KOPT-K1 (cell line): ENCODE measurements at regions not wholly inside any gene's neighbourhood (a gene's known extent, or its start where the extent isn't known, plus 50 kb on each side); places are given as distances from the start of the nearest gene placed in this dataset.
"Not testable (repeated sequence)": the region's sequence is repeated elsewhere in the genome, so short reads cannot be mapped to it uniquely, and the experiment has no call there.

Experiments
- H3K27ac ChIP-seq: fragments of 200-600 bp; sonication (generic); 2 replicates; pipeline ENCODE4 v1.5.1; 2016; ENCODE audit warnings: antibody characterized with exemption, mild to moderate bottlenecking, low read depth, low read length; ENCODE audit not compliant: poor library complexity, severe bottlenecking
- H3K36me3 ChIP-seq: fragments of 200-600 bp; sonication (generic); 2 replicates; pipeline ENCODE4 v1.5.1; 2017; ENCODE audit warnings: antibody characterized with exemption, mild to moderate bottlenecking, low read length, moderate library complexity; ENCODE audit not compliant: insufficient read depth
- H3K9me3 ChIP-seq: fragments of 200-600 bp; sonication (generic); 2 replicates; pipeline ENCODE4 v1.5.1; 2017; ENCODE audit warnings: antibody characterized with exemption, low read length, mild to moderate bottlenecking; ENCODE audit not compliant: insufficient read depth, poor library complexity, severe bottlenecking

DNA sequence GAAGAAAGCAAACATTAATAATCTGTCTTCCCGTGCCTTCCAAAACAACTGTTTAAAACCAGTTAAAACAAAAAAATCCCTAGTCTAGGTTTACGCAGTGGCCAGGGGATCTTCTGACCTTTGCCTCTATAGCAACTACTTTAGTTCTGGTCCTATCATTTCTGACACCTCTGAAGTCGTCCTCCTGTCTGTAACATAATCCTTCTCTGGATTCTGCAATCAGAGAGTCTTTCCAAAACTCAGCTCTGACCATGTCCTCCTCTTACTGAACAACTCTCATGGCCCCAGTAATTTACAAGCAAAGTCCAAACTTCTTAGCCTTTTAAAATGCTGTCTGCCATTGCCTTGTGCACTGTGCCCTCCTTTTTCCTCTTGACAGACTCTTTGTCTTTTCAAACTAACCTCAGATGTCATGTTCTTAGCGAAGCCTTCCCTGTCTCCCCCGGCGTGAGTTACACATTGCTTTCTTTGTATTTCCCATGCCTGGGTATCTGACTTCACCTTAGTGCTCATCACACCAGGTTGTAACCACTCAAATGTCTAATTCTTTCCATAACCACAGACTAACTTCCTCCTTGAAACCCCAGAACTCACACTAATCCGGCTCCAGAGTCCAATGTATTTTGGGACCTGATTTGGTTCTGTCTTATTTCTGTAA, 105.2 kb upstream of the BNIP2 start:
- peak overlapping the region; percentile 83 for H3K27ac ChIP-seq
- H3K36me3 ChIP-seq, result no peaks in the 10 kb centered on the region
- peaks cover 19% of the 10 kb centered on the region for H3K9me3 ChIP-seq

DNA sequence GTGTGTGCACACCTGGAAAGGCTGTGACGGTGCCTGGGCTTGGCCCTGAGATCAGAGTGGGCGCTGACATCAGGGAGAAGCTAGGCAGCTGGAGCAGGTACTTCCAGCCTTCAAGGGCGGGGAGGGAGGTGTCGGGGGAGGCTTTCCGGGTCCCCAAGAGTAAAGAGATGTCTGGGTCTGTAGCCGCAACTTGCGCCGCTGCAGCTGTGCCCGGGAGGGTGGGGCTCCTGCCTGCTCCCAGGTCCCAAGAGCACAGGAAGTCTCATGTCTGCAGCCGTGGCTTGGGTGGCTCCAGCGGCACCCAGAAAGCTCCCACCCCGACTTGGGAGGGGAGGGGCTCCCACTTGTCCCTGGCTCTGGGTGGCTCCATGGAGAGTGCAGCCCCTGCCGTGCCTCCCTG, 103.2 kb upstream of the BNIP2 start:
- Histone ChIP-seq H3K27ac (peak overlapping the region; percentile 83), H3K36me3 (no peaks in the 10 kb centered on the region), H3K9me3 (peaks cover 19% of the 10 kb centered on the region)

- H3K36me3 ChIP-seq, result no peaks in the 10 kb centered on the region
- peak overlapping the region; percentile 83 for H3K27ac ChIP-seq
- H3K9me3 ChIP-seq, result peaks cover 19% of the 10 kb centered on the region
These were observed 102.6 kb upstream of the BNIP2 start for GRCh38 chr15:59791755-59792154.

- Histone ChIP-seq H3K27ac (peak overlapping the region; percentile 83), H3K9me3 (peaks cover 19% of the 10 kb centered on the region)
These were observed 102.0 kb upstream of the BNIP2 start for GRCh38 chr15:59791079-59791478.

DNA sequence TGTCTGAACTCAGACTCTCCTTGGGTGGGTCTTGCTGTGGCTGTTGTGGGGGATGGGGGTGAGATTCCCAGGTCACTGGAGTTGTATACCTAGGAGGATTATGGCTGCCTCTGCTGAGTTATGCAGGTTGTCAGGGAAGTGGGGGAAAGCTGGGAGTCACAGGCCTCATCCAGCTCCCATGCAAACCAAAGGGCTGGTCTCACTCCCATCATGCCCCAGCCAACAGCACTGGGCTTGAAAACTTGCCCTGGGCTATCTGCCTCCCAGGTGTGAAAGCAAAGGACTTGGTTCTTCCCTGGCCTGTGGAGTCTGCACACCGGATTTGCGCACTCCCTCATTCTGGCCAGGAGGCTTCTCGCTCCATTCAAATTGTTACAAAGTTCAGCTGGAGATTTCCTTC, 97.3 kb upstream of the BNIP2 start:
- H3K36me3 ChIP-seq, result not testable (repeated sequence)
- H3K9me3 ChIP-seq, result peaks cover 13% of the 10 kb centered on the region
- H3K27ac ChIP-seq, result peak overlapping the region; percentile 74

More at GRCh38 chr15:59791079-59791478, 102.0 kb upstream of the BNIP2 start:
- no peaks in the 10 kb centered on the region for H3K36me3 ChIP-seq

DNA sequence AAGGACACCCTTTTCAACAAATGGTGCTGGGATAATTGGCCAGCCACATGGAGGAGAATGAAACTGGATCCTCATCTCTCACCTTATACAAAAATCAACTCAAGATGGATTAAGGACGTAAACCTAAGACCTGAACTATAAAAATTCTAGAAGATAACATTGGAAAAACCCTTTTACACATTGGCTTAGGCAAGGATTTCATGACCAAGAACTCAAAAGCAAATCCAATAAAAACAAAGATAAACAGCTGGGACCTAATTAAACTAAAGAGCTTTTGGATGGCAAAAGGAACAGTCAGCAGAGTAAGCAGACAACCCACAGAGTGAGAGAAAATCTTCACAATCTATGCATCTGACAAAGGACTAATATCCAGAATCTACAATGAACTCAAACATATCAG, 96.9 kb upstream of the BNIP2 start:
- H3K27ac ChIP-seq, H3K36me3 ChIP-seq, H3K9me3 ChIP-seq: not testable (repeated sequence)

- H3K27ac ChIP-seq, H3K9me3 ChIP-seq, H3K36me3 ChIP-seq: not testable (repeated sequence)
These were observed 94.8 kb upstream of the BNIP2 start for GRCh38 chr15:59783774-59784520.

- Histone ChIP-seq H3K27ac (no peak overlapping the region), H3K9me3 (no peaks in the 10 kb centered on the region), H3K36me3 (no peaks in the 10 kb centered on the region)
These were observed 90.0 kb upstream of the BNIP2 start for GRCh38 chr15:59779110-59779509.

DNA sequence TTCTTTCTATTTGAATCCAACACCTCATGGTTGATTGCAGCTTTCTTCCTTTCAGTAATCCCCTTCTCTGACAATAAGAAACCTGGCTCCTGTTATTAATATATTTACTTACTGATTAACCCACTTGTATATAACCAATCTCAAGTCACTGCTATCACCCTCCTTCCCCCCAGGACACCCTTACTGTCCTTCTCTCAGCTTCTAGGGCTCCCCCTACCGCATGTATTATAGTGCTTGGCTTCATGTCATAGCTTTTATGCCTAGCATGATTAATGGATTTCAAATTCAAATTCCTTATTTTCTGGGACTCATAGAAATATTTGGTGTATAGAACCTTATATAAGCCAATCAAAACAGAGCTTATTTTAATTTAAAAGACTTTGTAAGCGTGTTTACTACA, 75.7 kb upstream of the BNIP2 start:
- no peaks in the 10 kb centered on the region for H3K36me3 ChIP-seq
- H3K27ac ChIP-seq, result no peak overlapping the region
- no peaks in the 10 kb centered on the region for H3K9me3 ChIP-seq

DNA sequence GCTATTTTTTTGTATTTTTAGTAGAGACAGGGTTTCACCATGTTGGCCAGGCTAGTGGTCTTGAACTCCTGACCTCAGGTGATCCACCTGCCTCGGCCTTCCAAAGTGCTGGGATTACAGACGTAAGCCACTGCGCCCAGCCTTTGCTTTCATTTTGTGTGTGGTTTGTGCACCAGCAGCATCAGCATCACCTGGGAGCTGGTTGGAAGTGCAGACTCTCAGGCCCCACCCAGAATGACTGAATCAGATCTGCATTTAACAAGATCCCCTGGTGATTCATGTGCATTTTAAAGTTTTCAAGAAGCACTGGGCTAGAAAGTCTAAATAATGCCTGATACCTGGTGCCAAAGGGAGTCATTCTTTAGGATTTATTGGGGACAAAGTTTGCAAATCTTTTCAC, 73.4 kb upstream of the BNIP2 start:
- H3K27ac ChIP-seq, result no peak overlapping the region
- no peaks in the 10 kb centered on the region for H3K9me3 ChIP-seq
- no peaks in the 10 kb centered on the region for H3K36me3 ChIP-seq

- not testable (repeated sequence) for H3K9me3 ChIP-seq, H3K27ac ChIP-seq, H3K36me3 ChIP-seq
These were observed 71.1 kb upstream of the BNIP2 start for GRCh38 chr15:59760256-59760655.

DNA sequence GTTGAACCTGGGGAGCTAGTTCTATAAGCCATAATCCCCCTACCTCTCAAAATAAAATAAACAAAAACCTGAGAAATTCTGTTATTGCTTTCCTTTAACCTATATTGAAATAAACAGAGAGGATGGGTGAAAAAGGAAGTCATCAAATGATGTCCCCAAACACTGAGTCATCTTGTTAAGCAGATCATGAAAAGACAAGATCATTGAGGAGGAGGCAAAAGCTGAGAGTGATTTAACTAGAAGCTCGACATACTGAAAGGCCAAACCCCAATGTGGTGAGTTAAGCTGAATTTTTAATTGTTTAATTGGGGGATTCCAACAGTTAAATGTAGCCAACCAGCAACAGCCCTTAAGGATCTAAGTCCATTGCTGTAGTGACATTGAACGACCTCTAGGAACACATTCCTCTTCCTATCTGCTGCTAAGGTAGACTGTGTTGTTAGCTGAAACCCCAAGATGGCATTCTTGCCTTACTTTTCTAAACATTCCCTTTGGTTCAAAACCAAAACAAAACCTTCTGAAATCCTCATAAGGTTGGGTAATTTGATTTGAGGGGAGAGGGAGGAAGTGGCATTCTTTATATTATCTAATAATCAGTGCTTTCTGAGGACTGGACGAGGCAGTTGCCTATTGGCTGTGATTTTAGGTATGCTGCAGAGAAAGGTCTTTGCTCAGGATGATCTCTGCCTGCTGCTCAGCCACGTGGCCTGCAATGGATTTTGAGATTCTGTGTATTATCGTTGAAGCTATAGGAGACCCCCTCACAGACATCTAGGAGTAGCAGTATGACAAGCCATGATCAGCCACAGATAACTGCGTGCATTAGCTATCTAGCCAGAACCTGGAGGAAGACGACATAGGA, 62.7 kb upstream of the BNIP2 start:
- Histone ChIP-seq H3K36me3 (no peaks in the 10 kb centered on the region), H3K9me3 (no peaks in the 10 kb centered on the region), H3K27ac (no peak overlapping the region)

DNA sequence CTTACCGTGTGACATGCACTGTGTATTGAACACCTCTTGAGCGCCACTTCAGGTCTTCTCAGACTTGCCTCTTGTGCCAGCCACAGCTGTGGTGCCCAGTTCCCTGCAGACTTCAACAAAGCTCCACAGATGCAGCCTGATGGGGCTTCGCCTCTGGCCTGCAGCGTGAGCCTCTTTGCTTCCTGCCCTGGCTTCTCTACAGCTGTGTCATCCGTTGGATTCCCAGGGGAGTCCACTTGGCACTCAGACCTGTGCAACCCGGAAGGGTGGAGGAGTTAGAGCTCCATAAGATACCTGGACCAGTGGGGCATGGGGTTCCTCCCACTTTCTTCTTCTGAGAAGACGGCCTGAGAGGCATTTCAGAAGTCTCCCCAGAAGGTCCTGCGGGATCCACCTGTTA, 57.7 kb upstream of the BNIP2 start:
- Histone ChIP-seq H3K27ac (no peak overlapping the region), H3K36me3 (no peaks in the 10 kb centered on the region), H3K9me3 (peaks cover 19% of the 10 kb centered on the region)

DNA sequence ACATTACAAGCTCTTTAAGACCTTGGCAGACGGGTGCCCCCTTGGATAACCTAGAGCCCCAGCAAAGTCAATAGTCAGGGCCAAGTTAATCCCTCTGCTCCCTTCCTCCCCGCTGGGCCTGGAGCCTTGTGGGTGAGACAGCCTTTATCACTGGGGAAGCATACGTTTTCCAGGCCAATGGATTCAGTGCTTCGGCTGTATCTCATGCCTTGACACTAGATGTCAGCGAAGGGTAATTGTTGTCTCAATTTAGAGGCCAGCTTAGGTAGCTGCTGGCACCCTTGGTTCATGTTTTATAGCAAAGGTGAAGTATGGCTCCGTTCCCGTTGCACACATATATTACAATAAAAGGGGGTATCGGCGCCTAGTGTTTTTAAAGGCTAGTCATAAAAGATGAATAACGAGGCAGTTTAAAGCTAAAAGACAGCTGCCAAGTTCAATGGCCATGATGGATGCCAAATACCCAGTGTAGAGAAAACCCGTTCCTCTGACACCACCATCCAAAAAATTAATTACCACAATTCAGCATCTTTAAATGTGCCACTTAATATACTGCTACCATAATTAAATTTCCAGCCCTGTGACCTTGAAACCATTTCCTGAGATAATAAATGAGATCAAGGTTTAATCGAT, 52.3 kb upstream of the BNIP2 start:
- Histone ChIP-seq H3K27ac (no peak overlapping the region), H3K9me3 (peaks cover 19% of the 10 kb centered on the region), H3K36me3 (no peaks in the 10 kb centered on the region)
